Keratinocyte (primary cell): ENCODE measurements at regions not wholly inside any gene's neighbourhood (a gene's known extent, or its start where the extent isn't known, plus 50 kb on each side); places are given as distances from the start of the nearest gene placed in this dataset.

Experiments
- DNase-seq: peaks from one replicate; pipeline ENCODE4 v3.0.0-alpha.2; 2011; ENCODE audit warnings: low read depth, missing footprints, low spot score
- FAIRE-seq: peaks from 2 replicates; lab custom pipeline; 2011; peaks lifted over from hg19 to GRCh38; lab: Jason Lieb, UNC
- H2AFZ ChIP-seq: 2 replicates; pipeline ENCODE4 v1.6.0; 2012; ENCODE audit warnings: low read length, control low read depth, inconsistent platforms; ENCODE audit not compliant: control insufficient read depth
- H3K27ac ChIP-seq: 2 replicates; pipeline ENCODE4 v1.5.1; 2011; ENCODE audit warnings: low read length; ENCODE audit not compliant: control insufficient read depth, insufficient read depth
- H3K27me3 ChIP-seq: 3 replicates; pipeline ENCODE4 v1.6.0; 2011; ENCODE audit warnings: low read length; ENCODE audit not compliant: control insufficient read depth, insufficient read depth; ENCODE audit errors: extremely low read depth
- H3K36me3 ChIP-seq, 2 experiments: 2 replicates in 1 of 2; 3 replicates in 1 of 2; pipeline ENCODE4 v1.5.1; 2011; ENCODE audit warnings: low read length in 2 of 2, mild to moderate bottlenecking in 1 of 2; ENCODE audit not compliant: control insufficient read depth in 2 of 2, insufficient read depth in 2 of 2; ENCODE audit errors: extremely low read depth in 1 of 2
- H3K4me1 ChIP-seq: 3 replicates; pipeline ENCODE4 v1.5.1; 2011; ENCODE audit warnings: low read length; ENCODE audit not compliant: control insufficient read depth, insufficient read depth; ENCODE audit errors: extremely low read depth
- H3K4me2 ChIP-seq: 3 replicates; pipeline ENCODE4 v1.6.0; 2011; ENCODE audit warnings: low read depth, low read length; ENCODE audit not compliant: control insufficient read depth, insufficient read depth; ENCODE audit errors: extremely low read depth
- H3K4me3 ChIP-seq, 3 experiments: fragments of 200-600 bp in 1 of 3; sonication (generic) in 1 of 3; 2 replicates in 2 of 3; 3 replicates in 1 of 3; pipeline ENCODE4 v1.5.1; 2011 to 2016; ENCODE audit warnings: low read length in 3 of 3, mild to moderate bottlenecking in 3 of 3, control low read depth in 2 of 3, inconsistent platforms in 1 of 3, low read depth in 1 of 3, mixed read lengths in 1 of 3, mixed run types in 1 of 3, moderate library complexity in 1 of 3; ENCODE audit not compliant: control insufficient read depth in 2 of 3, insufficient read depth in 2 of 3; ENCODE audit errors: extremely low read depth in 1 of 3
- H3K79me2 ChIP-seq: 2 replicates; pipeline ENCODE4 v1.6.0; 2012; ENCODE audit warnings: low read length; ENCODE audit not compliant: control insufficient read depth, insufficient read depth
- H3K9ac ChIP-seq: 3 replicates; pipeline ENCODE4 v1.6.0; 2011; ENCODE audit warnings: low read length; ENCODE audit not compliant: control insufficient read depth, insufficient read depth; ENCODE audit errors: extremely low read depth
- H3K9me1 ChIP-seq: 3 replicates; pipeline ENCODE4 v1.6.0; 2011; ENCODE audit warnings: low read length; ENCODE audit not compliant: control insufficient read depth, insufficient read depth; ENCODE audit errors: extremely low read depth
- H3K9me3 ChIP-seq: 2 replicates; pipeline ENCODE4 v1.5.1; 2012; ENCODE audit warnings: low read depth, low read length; ENCODE audit not compliant: control insufficient read depth
- H4K20me1 ChIP-seq: 3 replicates; pipeline ENCODE4 v1.6.0; 2011; ENCODE audit warnings: low read length; ENCODE audit not compliant: control insufficient read depth, insufficient read depth; ENCODE audit errors: extremely low read depth
- EZH2 ChIP-seq: IDR thresholded peaks from one replicate; pipeline ENCODE4 v1.6.1; 2012; ENCODE audit warnings: inconsistent platforms, mild to moderate bottlenecking, low read length, moderate library complexity
- dilution Hi-C: fragments of 300-500 bp; cut with MboI; formaldehyde crosslinking; loops from one replicate; pipeline ENCODE4 v1.7.0; 2020; ENCODE audit warnings: low sequenced_read_pairs; ENCODE audit not compliant: extremely low pct_ligation_motif_present
- TF ChIP-seq, protein P1 (sequence below), 3 experiments: IDR thresholded peaks in 1 of 3; conservative IDR thresholded peaks in 1 of 3; optimal IDR thresholded peaks in 1 of 3; 2 replicates in 2 of 3; 3 replicates in 1 of 3; pipeline versions ENCODE3 to v1.5.1; 2011; ENCODE audit warnings: low read length in 3 of 3, mild to moderate bottlenecking in 3 of 3, moderate library complexity in 2 of 3, control low read depth in 1 of 3, inconsistent platforms in 1 of 3; ENCODE audit not compliant: insufficient read depth in 2 of 3; ENCODE audit errors: extremely low read depth in 1 of 3

DNA sequence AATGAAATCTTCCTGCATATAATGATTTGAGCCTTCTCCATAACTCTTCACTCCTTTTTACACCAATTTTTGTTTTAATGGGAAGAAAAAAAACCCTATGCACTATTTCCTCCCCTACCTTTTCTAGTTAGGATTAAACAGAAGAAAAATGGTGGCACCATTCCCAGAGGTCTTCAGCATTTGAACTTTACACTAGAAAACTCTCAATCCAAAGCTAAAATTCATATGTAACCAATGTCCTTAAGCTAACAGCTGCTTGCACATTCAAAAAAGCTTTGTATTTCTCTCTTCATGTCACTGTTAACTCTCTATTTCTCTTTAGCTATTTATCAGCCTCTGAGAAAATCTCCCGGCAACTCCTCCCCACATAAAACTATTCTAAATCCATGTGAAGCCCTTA is 90.3 kb upstream of the UBL3 start:
- Histone ChIP-seq H4K20me1 (no peaks in the 10 kb centered on the region), H3K79me2 (no peaks in the 10 kb centered on the region), H3K4me1 (no peaks in the 10 kb centered on the region), H2AFZ (no peak overlapping the region), H3K9me1 (no peaks in the 10 kb centered on the region), H3K27ac (no peak overlapping the region), H3K27me3 (peaks cover 19% of the 10 kb centered on the region), H3K4me2 (no peak overlapping the region), H3K9ac (no peak overlapping the region), H3K36me3 (no peaks in the 10 kb centered on the region), H3K4me3 (no peak overlapping the region), H3K9me3 (no peaks in the 10 kb centered on the region)
- no peak for TF ChIP-seq EZH2
- TF ChIP-seq, protein P1, sequence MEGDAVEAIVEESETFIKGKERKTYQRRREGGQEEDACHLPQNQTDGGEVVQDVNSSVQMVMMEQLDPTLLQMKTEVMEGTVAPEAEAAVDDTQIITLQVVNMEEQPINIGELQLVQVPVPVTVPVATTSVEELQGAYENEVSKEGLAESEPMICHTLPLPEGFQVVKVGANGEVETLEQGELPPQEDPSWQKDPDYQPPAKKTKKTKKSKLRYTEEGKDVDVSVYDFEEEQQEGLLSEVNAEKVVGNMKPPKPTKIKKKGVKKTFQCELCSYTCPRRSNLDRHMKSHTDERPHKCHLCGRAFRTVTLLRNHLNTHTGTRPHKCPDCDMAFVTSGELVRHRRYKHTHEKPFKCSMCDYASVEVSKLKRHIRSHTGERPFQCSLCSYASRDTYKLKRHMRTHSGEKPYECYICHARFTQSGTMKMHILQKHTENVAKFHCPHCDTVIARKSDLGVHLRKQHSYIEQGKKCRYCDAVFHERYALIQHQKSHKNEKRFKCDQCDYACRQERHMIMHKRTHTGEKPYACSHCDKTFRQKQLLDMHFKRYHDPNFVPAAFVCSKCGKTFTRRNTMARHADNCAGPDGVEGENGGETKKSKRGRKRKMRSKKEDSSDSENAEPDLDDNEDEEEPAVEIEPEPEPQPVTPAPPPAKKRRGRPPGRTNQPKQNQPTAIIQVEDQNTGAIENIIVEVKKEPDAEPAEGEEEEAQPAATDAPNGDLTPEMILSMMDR (optimal IDR thresholded peaks at IDR 0.05 in 1 of 3, IDR thresholded peaks at IDR 0.05 in 1 of 3, conservative IDR thresholded peaks at IDR 0.05 in 1 of 3; ENCODE audit: extremely low read depth in 1 of 3, insufficient read depth in 2 of 3, low read length in 3 of 3) = no peak
- dilution Hi-C loops = no loop called here
- DNase-seq (no peak), FAIRE-seq (no peak)

DNA sequence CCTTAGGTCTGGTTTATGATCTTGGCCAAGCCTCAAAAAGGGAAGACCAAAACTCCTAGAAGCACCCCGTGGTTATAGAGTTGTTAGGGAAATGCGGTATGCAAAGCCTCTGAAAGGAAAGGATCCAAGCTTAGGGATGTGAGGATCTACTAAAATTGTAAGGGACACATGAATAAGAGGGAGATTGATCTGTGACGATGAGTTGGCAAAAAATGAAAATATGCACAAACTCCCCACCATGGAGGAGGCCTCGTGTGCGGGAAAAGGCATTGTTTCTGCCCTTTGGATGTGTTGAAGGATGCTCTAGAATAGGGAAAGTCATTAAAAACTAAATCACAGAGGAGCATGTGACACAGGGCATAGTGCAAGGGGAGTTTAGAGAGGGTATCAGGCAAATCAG is 88.7 kb upstream of the UBL3 start:
- TF ChIP-seq EZH2 = no peak
- TF ChIP-seq, protein P1 (optimal IDR thresholded peaks at IDR 0.05 in 1 of 3, IDR thresholded peaks at IDR 0.05 in 1 of 3, conservative IDR thresholded peaks at IDR 0.05 in 1 of 3; ENCODE audit: extremely low read depth in 1 of 3, insufficient read depth in 2 of 3, low read length in 3 of 3) = no peak
- no peak overlapping the region for H2AFZ ChIP-seq
- no peak overlapping the region for H3K27ac ChIP-seq
- H3K27me3 ChIP-seq = peaks cover 27% of the 10 kb centered on the region
- no peaks in the 10 kb centered on the region for H3K36me3 ChIP-seq
- no peaks in the 10 kb centered on the region for H3K79me2 ChIP-seq
- dilution Hi-C loops = no loop called here
- no peak for DNase-seq
- no peak overlapping the region for H3K9ac ChIP-seq
- H3K4me3 ChIP-seq = no peak overlapping the region
- no peaks in the 10 kb centered on the region for H3K4me1 ChIP-seq
- H3K9me3 ChIP-seq = no peaks in the 10 kb centered on the region
- no peaks in the 10 kb centered on the region for H3K9me1 ChIP-seq
- no peaks in the 10 kb centered on the region for H4K20me1 ChIP-seq
- H3K4me2 ChIP-seq = no peak overlapping the region
- FAIRE-seq = no peak
